HG02571 (cell line): ENCODE measurements at regions not wholly inside any gene's neighbourhood (a gene's known extent, or its start where the extent isn't known, plus 50 kb on each side); places are given as distances from the start of the nearest gene placed in this dataset.
A peak's percentile ranks its signal among the peaks of the same experiment; 100 is the strongest.

Experiments used
- ATAC-seq: cut with Tn5 transposase; IDR thresholded peaks from one replicate; pipeline ENCODE4 v1.9.1; 2021; ENCODE audit warnings: mild to moderate bottlenecking, moderate library complexity; ENCODE audit not compliant: unreplicated experiment

- ATAC-seq = no peak
These were observed 51.8 kb upstream of the RIPOR2 start for GRCh38 chr6:24987446-24988115.

GRCh38 chr6:24988562-24988961 lies 52.8 kb upstream of the RIPOR2 start:
- ATAC-seq = no peak

- no peak for ATAC-seq
These were observed 54.6 kb upstream of the RIPOR2 start for GRCh38 chr6:24990236-24990845.

GRCh38 chr6:24990944-24991809 lies 55.4 kb upstream of the RIPOR2 start:
- ATAC-seq = no peak

- peak; percentile 80 for ATAC-seq
These were observed 56.2 kb upstream of the RIPOR2 start for GRCh38 chr6:24991810-24992467.

GRCh38 chr6:24994812-24995211 lies 59.1 kb upstream of the RIPOR2 start:
- ATAC-seq = no peak

GRCh38 chr6:24995270-24995669 lies 59.5 kb upstream of the RIPOR2 start:
- no peak for ATAC-seq

GRCh38 chr6:24996269-24996836 lies 60.6 kb upstream of the RIPOR2 start:
- ATAC-seq = no peak

GRCh38 chr6:24997231-24997630 lies 61.5 kb upstream of the RIPOR2 start:
- ATAC-seq = no peak

- no peak for ATAC-seq
These were observed 62.1 kb upstream of the RIPOR2 start for GRCh38 chr6:24997905-24998304.

GRCh38 chr6:25002326-25003091 lies 66.7 kb upstream of the RIPOR2 start:
- ATAC-seq = no peak

- ATAC-seq = no peak
These were observed 68.6 kb upstream of the RIPOR2 start for GRCh38 chr6:25004357-25004756.

- ATAC-seq = no peak
These were observed 69.2 kb upstream of the RIPOR2 start for GRCh38 chr6:25005010-25005409.

GRCh38 chr6:25006075-25006474 lies 70.3 kb upstream of the RIPOR2 start:
- no peak for ATAC-seq

- peak; percentile 20 for ATAC-seq
These were observed 70.8 kb upstream of the RIPOR2 start for GRCh38 chr6:25006565-25007001.

- peak; percentile 66 for ATAC-seq
These were observed 71.5 kb upstream of the RIPOR2 start for GRCh38 chr6:25007269-25007699.

- no peak for ATAC-seq
These were observed 73.1 kb upstream of the RIPOR2 start for GRCh38 chr6:25008707-25009392.

- ATAC-seq = no peak
These were observed 73.6 kb upstream of the RIPOR2 start for GRCh38 chr6:25009393-25009710.

- no peak for ATAC-seq
These were observed 74.4 kb upstream of the RIPOR2 start for GRCh38 chr6:25010176-25010575.
